Activated CD4-positive, alpha-beta T cell treated with anti-CD3 and anti-CD28 coated beads, Interleukin-2, amount 10 ng/mL, durations not matched to agents 24 days and 14 days (primary cell): ENCODE measurements at regions not wholly inside any gene's neighbourhood (a gene's known extent, or its start where the extent isn't known, plus 50 kb on each side); places are given as distances from the start of the nearest gene placed in this dataset.
"Not testable (repeated sequence)": the region's sequence is repeated elsewhere in the genome, so short reads cannot be mapped to it uniquely, and the experiment has no call there.

Source experiments
- DNase-seq: peaks from one replicate; pipeline ENCODE4 v3.0.0; 2022
- H3K27ac Mint-ChIP-seq: one replicate; pipeline ENCODE4 v1.8.0; 2022; ENCODE audit warnings: mild to moderate bottlenecking, mixed read lengths
- H3K27me3 Mint-ChIP-seq: one replicate; pipeline ENCODE4 v1.8.0; 2022; ENCODE audit warnings: mixed read lengths
- H3K36me3 Mint-ChIP-seq: one replicate; pipeline ENCODE4 v1.8.0; 2022; ENCODE audit warnings: low read depth, mild to moderate bottlenecking, mixed read lengths
- H3K4me1 Mint-ChIP-seq: one replicate; pipeline ENCODE4 v1.8.0; 2021; ENCODE audit warnings: mixed read lengths
- H3K4me3 Mint-ChIP-seq: one replicate; pipeline ENCODE4 v1.8.0; 2022; ENCODE audit warnings: mild to moderate bottlenecking, moderate library complexity, mixed read lengths
- H3K9me3 Mint-ChIP-seq: one replicate; pipeline ENCODE4 v1.8.0; 2021; ENCODE audit warnings: mixed read lengths
- intact Hi-C: fragments of 100-400 bp; cut with micrococcal nuclease; formaldehyde crosslinking; loops from one replicate; pipeline ENCODE4 v1.15.1; 2023

- Mint-ChIP-seq H3K27ac (no peak overlapping the region), H3K9me3 (no peaks in the 10 kb centered on the region), H3K4me1 (no peaks in the 10 kb centered on the region), H3K36me3 (no peaks in the 10 kb centered on the region), H3K27me3 (no peaks in the 10 kb centered on the region), H3K4me3 (no peak overlapping the region)
- no peak for DNase-seq
- intact Hi-C loops: no loop called here
Measured at GRCh38 chr18:1422634-1423033, 518.0 kb downstream of the ADCYAP1 start.

GRCh38 chr18:1425679-1426078 lies 521.0 kb downstream of the ADCYAP1 start:
- no peak for DNase-seq
- no peaks in the 10 kb centered on the region for H3K9me3 Mint-ChIP-seq
- H3K4me1 Mint-ChIP-seq: no peaks in the 10 kb centered on the region
- no peaks in the 10 kb centered on the region for H3K27me3 Mint-ChIP-seq
- no peak overlapping the region for H3K27ac Mint-ChIP-seq
- no peak overlapping the region for H3K4me3 Mint-ChIP-seq
- intact Hi-C loops: no loop called here
- no peaks in the 10 kb centered on the region for H3K36me3 Mint-ChIP-seq

GRCh38 chr18:1435487-1435886 lies 530.8 kb downstream of the ADCYAP1 start:
- Mint-ChIP-seq H3K27me3 (no peaks in the 10 kb centered on the region), H3K9me3 (no peaks in the 10 kb centered on the region), H3K4me3 (no peak overlapping the region), H3K36me3 (no peaks in the 10 kb centered on the region), H3K27ac (no peak overlapping the region), H3K4me1 (no peaks in the 10 kb centered on the region)
- DNase-seq: no peak
- intact Hi-C loops: no loop called here

GRCh38 chr18:1436199-1436598 lies 531.5 kb downstream of the ADCYAP1 start:
- H3K4me3 Mint-ChIP-seq: no peak overlapping the region
- H3K27me3 Mint-ChIP-seq: no peaks in the 10 kb centered on the region
- H3K4me1 Mint-ChIP-seq: no peaks in the 10 kb centered on the region
- no peak for DNase-seq
- H3K9me3 Mint-ChIP-seq: no peaks in the 10 kb centered on the region
- no peaks in the 10 kb centered on the region for H3K36me3 Mint-ChIP-seq
- H3K27ac Mint-ChIP-seq: no peak overlapping the region
- intact Hi-C loops: no loop called here

- Mint-ChIP-seq H3K36me3 (no peaks in the 10 kb centered on the region), H3K27ac (no peak overlapping the region), H3K27me3 (no peaks in the 10 kb centered on the region), H3K9me3 (no peaks in the 10 kb centered on the region), H3K4me1 (no peaks in the 10 kb centered on the region), H3K4me3 (no peak overlapping the region)
- intact Hi-C loops: no loop called here
- DNase-seq: no peak
Measured at GRCh38 chr18:1438458-1438910, 533.8 kb downstream of the ADCYAP1 start.

GRCh38 chr18:1438967-1439366 lies 534.3 kb downstream of the ADCYAP1 start:
- H3K27me3 Mint-ChIP-seq: no peaks in the 10 kb centered on the region
- no peak overlapping the region for H3K4me3 Mint-ChIP-seq
- intact Hi-C loops: no loop called here
- no peak overlapping the region for H3K27ac Mint-ChIP-seq
- H3K9me3 Mint-ChIP-seq: no peaks in the 10 kb centered on the region
- H3K36me3 Mint-ChIP-seq: no peaks in the 10 kb centered on the region
- DNase-seq: no peak
- H3K4me1 Mint-ChIP-seq: no peaks in the 10 kb centered on the region

GRCh38 chr18:1444062-1444461 lies 539.4 kb downstream of the ADCYAP1 start:
- H3K4me1 Mint-ChIP-seq, DNase-seq, H3K4me3 Mint-ChIP-seq, H3K27me3 Mint-ChIP-seq, H3K9me3 Mint-ChIP-seq, intact Hi-C loops, H3K36me3 Mint-ChIP-seq, H3K27ac Mint-ChIP-seq: not testable (repeated sequence)

- DNase-seq: no peak
- H3K9me3 Mint-ChIP-seq: no peaks in the 10 kb centered on the region
- H3K27me3 Mint-ChIP-seq: no peaks in the 10 kb centered on the region
- H3K4me1 Mint-ChIP-seq: no peaks in the 10 kb centered on the region
- no peaks in the 10 kb centered on the region for H3K36me3 Mint-ChIP-seq
- H3K27ac Mint-ChIP-seq: no peak overlapping the region
- intact Hi-C loops: no loop called here
- no peak overlapping the region for H3K4me3 Mint-ChIP-seq
Measured at GRCh38 chr18:1446765-1447164, 542.1 kb downstream of the ADCYAP1 start.

GRCh38 chr18:1452821-1453220 lies 548.1 kb downstream of the ADCYAP1 start:
- H3K27ac Mint-ChIP-seq: no peak overlapping the region
- DNase-seq: no peak
- no peaks in the 10 kb centered on the region for H3K4me1 Mint-ChIP-seq
- no peaks in the 10 kb centered on the region for H3K27me3 Mint-ChIP-seq
- H3K9me3 Mint-ChIP-seq: peaks cover 8% of the 10 kb centered on the region
- intact Hi-C loops: no loop called here
- no peaks in the 10 kb centered on the region for H3K36me3 Mint-ChIP-seq
- no peak overlapping the region for H3K4me3 Mint-ChIP-seq

GRCh38 chr18:1455605-1456004 lies 550.9 kb downstream of the ADCYAP1 start:
- Mint-ChIP-seq H3K9me3 (peaks cover 8% of the 10 kb centered on the region), H3K27ac (no peak overlapping the region), H3K4me1 (no peaks in the 10 kb centered on the region), H3K4me3 (no peak overlapping the region), H3K36me3 (no peaks in the 10 kb centered on the region), H3K27me3 (no peaks in the 10 kb centered on the region)
- DNase-seq: no peak
- intact Hi-C loops: no loop called here

GRCh38 chr18:1458547-1458946 lies 553.9 kb downstream of the ADCYAP1 start:
- intact Hi-C loops: no loop called here
- Mint-ChIP-seq H3K36me3 (no peaks in the 10 kb centered on the region), H3K27me3 (no peaks in the 10 kb centered on the region), H3K4me3 (no peak overlapping the region), H3K27ac (no peak overlapping the region), H3K4me1 (no peaks in the 10 kb centered on the region), H3K9me3 (peaks cover 3% of the 10 kb centered on the region)
- DNase-seq: no peak

- no peak overlapping the region for H3K27ac Mint-ChIP-seq
- no peaks in the 10 kb centered on the region for H3K4me1 Mint-ChIP-seq
- no peaks in the 10 kb centered on the region for H3K27me3 Mint-ChIP-seq
- H3K4me3 Mint-ChIP-seq: no peak overlapping the region
- no peaks in the 10 kb centered on the region for H3K36me3 Mint-ChIP-seq
- no peak for DNase-seq
- intact Hi-C loops: no loop called here
- no peaks in the 10 kb centered on the region for H3K9me3 Mint-ChIP-seq
Measured at GRCh38 chr18:1463981-1464380, 559.3 kb downstream of the ADCYAP1 start.

GRCh38 chr18:1464444-1465217 lies 560.0 kb downstream of the ADCYAP1 start:
- Mint-ChIP-seq H3K4me1 (no peaks in the 10 kb centered on the region), H3K4me3 (no peak overlapping the region), H3K9me3 (no peaks in the 10 kb centered on the region), H3K27ac (no peak overlapping the region), H3K36me3 (no peaks in the 10 kb centered on the region), H3K27me3 (no peaks in the 10 kb centered on the region)
- DNase-seq: no peak
- intact Hi-C loops: no loop called here

GRCh38 chr18:1466035-1466434 lies 561.4 kb downstream of the ADCYAP1 start:
- intact Hi-C loops: no loop called here
- H3K9me3 Mint-ChIP-seq: no peaks in the 10 kb centered on the region
- no peak for DNase-seq
- H3K36me3 Mint-ChIP-seq: no peaks in the 10 kb centered on the region
- H3K27me3 Mint-ChIP-seq: no peaks in the 10 kb centered on the region
- no peaks in the 10 kb centered on the region for H3K4me1 Mint-ChIP-seq
- H3K27ac Mint-ChIP-seq: no peak overlapping the region
- no peak overlapping the region for H3K4me3 Mint-ChIP-seq

- no peak for DNase-seq
- Mint-ChIP-seq H3K4me3 (no peak overlapping the region), H3K9me3 (no peaks in the 10 kb centered on the region), H3K27ac (no peak overlapping the region), H3K36me3 (no peaks in the 10 kb centered on the region), H3K4me1 (no peaks in the 10 kb centered on the region), H3K27me3 (no peaks in the 10 kb centered on the region)
- intact Hi-C loops: no loop called here
Measured at GRCh38 chr18:1467461-1467964, 562.8 kb downstream of the ADCYAP1 start.
